Caco-2 (cell line): ENCODE measurements at regions not wholly inside any gene's neighbourhood (a gene's known extent, or its start where the extent isn't known, plus 50 kb on each side); places are given as distances from the start of the nearest gene placed in this dataset.

ENCODE experiments used
- BruUV-seq: library from RNA; stranded (reverse); fragments of 400-500 nt; replicated peaks from 2 replicates; lab custom pipeline; 2021; lab: Mats Ljungman, UMichigan
- CTCF ChIA-PET: fragments of 300-600 bp; sonication (Branson Sonifier 250); formaldehyde crosslinking; loops from one replicate; lab custom pipeline; 2022; ENCODE audit warnings: antibody characterized with exemption; lab: Charles Lee
- POLR2A ChIA-PET: fragments of 300-600 bp; sonication (Branson Sonifier 250); formaldehyde crosslinking; loops from one replicate; lab custom pipeline; 2022; ENCODE audit warnings: antibody characterized with exemption; lab: Charles Lee
- DNase-seq, 2 experiments: peaks; one replicate each; pipeline versions ENCODE4 v3.0.0 to v3.0.0-alpha.2; 2020 to 2022
- H3K27me3 ChIP-seq: replicated peaks from 2 replicates; pipeline ENCODE4 v1.6.0; 2011; ENCODE audit warnings: low read length; ENCODE audit not compliant: control insufficient read depth, insufficient read depth
- H3K36me3 ChIP-seq: 2 replicates; pipeline ENCODE4 v1.5.1; 2011; ENCODE audit warnings: low read length; ENCODE audit not compliant: control insufficient read depth, insufficient read depth
- H3K4me1 ChIP-seq: fragments of 250-450 bp; sonication (Bioruptor Pico); 2 replicates; pipeline ENCODE4 v1.5.1; 2020; ENCODE audit warnings: mild to moderate bottlenecking
- H3K4me3 ChIP-seq: 2 replicates; pipeline ENCODE4 v1.5.1; 2011; ENCODE audit warnings: low read depth, mild to moderate bottlenecking, control low read depth, low read length
- H3K9me3 ChIP-seq: fragments of 250-450 bp; sonication (Bioruptor Pico); 2 replicates; pipeline ENCODE4 v1.5.1; 2020; ENCODE audit warnings: mild to moderate bottlenecking, moderate library complexity
- H3K27ac Mint-ChIP-seq: one replicate; pipeline ENCODE4 v1.8.0; 2022; ENCODE audit warnings: mixed read lengths; ENCODE audit not compliant: unreplicated experiment
- H3K27me3 Mint-ChIP-seq: one replicate; pipeline ENCODE4 v1.8.0; 2022; ENCODE audit warnings: mixed read lengths; ENCODE audit not compliant: insufficient read depth, unreplicated experiment
- H3K36me3 Mint-ChIP-seq: one replicate; pipeline ENCODE4 v1.8.0; 2022; ENCODE audit warnings: mild to moderate bottlenecking, mixed read lengths; ENCODE audit not compliant: insufficient read depth, unreplicated experiment
- H3K4me1 Mint-ChIP-seq: one replicate; pipeline ENCODE4 v1.8.0; 2022; ENCODE audit warnings: low read depth, mixed read lengths; ENCODE audit not compliant: unreplicated experiment
- H3K4me3 Mint-ChIP-seq: one replicate; pipeline ENCODE4 v1.8.0; 2022; ENCODE audit warnings: mild to moderate bottlenecking, moderate library complexity, mixed read lengths; ENCODE audit not compliant: unreplicated experiment
- H3K9me3 Mint-ChIP-seq: one replicate; pipeline ENCODE4 v1.8.0; 2022; ENCODE audit warnings: mixed read lengths; ENCODE audit not compliant: unreplicated experiment
- CTCF ChIP-seq, 2 experiments: fragments of 200-600 bp in 1 of 2; IDR thresholded peaks; 1 replicate in 1 of 2; 2 replicates in 1 of 2; pipeline versions ENCODE4 v1.5.1 to v1.8.0; 2011 to 2022; ENCODE audit warnings: antibody characterized with exemption in 1 of 2, control low read depth in 1 of 2, inconsistent platforms in 1 of 2, low read depth in 1 of 2, low read length in 1 of 2, mild to moderate bottlenecking in 1 of 2, moderate library complexity in 1 of 2; ENCODE audit not compliant: insufficient read depth in 1 of 2, severe bottlenecking in 1 of 2, unreplicated experiment in 1 of 2
- intact Hi-C: fragments of 100-400 bp; cut with micrococcal nuclease; formaldehyde crosslinking; loops from one replicate; pipeline ENCODE4 v1.10.0; 2022; ENCODE audit not compliant: unreplicated experiment

- TF ChIP-seq CTCF (IDR thresholded peaks at IDR 0.05; ENCODE audit: insufficient read depth in 1 of 2, low read depth in 1 of 2, low read length in 1 of 2, severe bottlenecking in 1 of 2, unreplicated experiment in 1 of 2): no peak
- CTCF ChIA-PET: no interaction called here
These were observed 329.0 kb upstream of the TMTC4 start for GRCh38 chr13:101003566-101003965.

GRCh38 chr13:100989392-100989791 is 314.8 kb upstream of the TMTC4 start:
- Histone ChIP-seq H3K4me3 (no peak overlapping the region), H3K4me1 (no peaks in the 10 kb centered on the region), H3K27me3 (no peaks in the 10 kb centered on the region), H3K9me3 (no peaks in the 10 kb centered on the region), H3K36me3 (no peaks in the 10 kb centered on the region)
- ChIA-PET CTCF (no interaction called here), POLR2A (no interaction called here)
- Mint-ChIP-seq H3K4me1 (no peaks in the 10 kb centered on the region), H3K27ac (no peak overlapping the region), H3K36me3 (no peaks in the 10 kb centered on the region), H3K9me3 (peaks cover 26% of the 10 kb centered on the region), H3K4me3 (no peak overlapping the region), H3K27me3 (peaks cover 5% of the 10 kb centered on the region)
- no peak for TF ChIP-seq CTCF (IDR thresholded peaks at IDR 0.05; ENCODE audit: insufficient read depth in 1 of 2, low read depth in 1 of 2, low read length in 1 of 2, severe bottlenecking in 1 of 2, unreplicated experiment in 1 of 2)
- intact Hi-C loops: loop anchor here (2.0 kb wide), 1 partner anchor 269 kb away; no protein-coding TSS in a partner anchor
- BruUV-seq: no TSS peak
- DNase-seq: no peak

More at GRCh38 chr13:101003566-101003965, 329.0 kb upstream of the TMTC4 start:
- Histone ChIP-seq H3K4me1 (no peaks in the 10 kb centered on the region), H3K4me3 (no peak overlapping the region), H3K27me3 (no peaks in the 10 kb centered on the region), H3K36me3 (no peaks in the 10 kb centered on the region), H3K9me3 (no peaks in the 10 kb centered on the region)
- Mint-ChIP-seq H3K4me1 (no peaks in the 10 kb centered on the region), H3K36me3 (no peaks in the 10 kb centered on the region), H3K27me3 (peaks cover 4% of the 10 kb centered on the region), H3K27ac (no peak overlapping the region), H3K4me3 (no peak overlapping the region), H3K9me3 (no peaks in the 10 kb centered on the region)
- POLR2A ChIA-PET: no interaction called here
- intact Hi-C loops: no loop called here
- no peak for DNase-seq
- BruUV-seq: no TSS peak

GRCh38 chr13:100988921-100989320 is 314.3 kb upstream of the TMTC4 start:
- Mint-ChIP-seq H3K27ac (no peak overlapping the region), H3K4me3 (no peak overlapping the region), H3K4me1 (no peaks in the 10 kb centered on the region), H3K36me3 (no peaks in the 10 kb centered on the region), H3K9me3 (peaks cover 21% of the 10 kb centered on the region), H3K27me3 (peaks cover 2% of the 10 kb centered on the region)
- no TSS peak for BruUV-seq
- no peaks in the 10 kb centered on the region for H3K27me3 ChIP-seq
- H3K36me3 ChIP-seq: no peaks in the 10 kb centered on the region
- no peaks in the 10 kb centered on the region for H3K4me1 ChIP-seq
- CTCF ChIA-PET: no interaction called here
- intact Hi-C loops: loop anchor here (1.0 to 2.0 kb wide), 3 partner anchors 268 to 416 kb away; no protein-coding TSS in a partner anchor
- no peak overlapping the region for H3K4me3 ChIP-seq
- no peak for DNase-seq
- no peak for TF ChIP-seq CTCF (IDR thresholded peaks at IDR 0.05; ENCODE audit: insufficient read depth in 1 of 2, low read depth in 1 of 2, low read length in 1 of 2, severe bottlenecking in 1 of 2, unreplicated experiment in 1 of 2)
- POLR2A ChIA-PET: no interaction called here
- no peaks in the 10 kb centered on the region for H3K9me3 ChIP-seq
